ENCODE measurements at regions not wholly inside any gene's neighbourhood (a gene's known extent, or its start where the extent isn't known, plus 50 kb on each side); places are given as distances from the start of the nearest gene placed in this dataset.
"Not testable (repeated sequence)": the region's sequence is repeated elsewhere in the genome, so short reads cannot be mapped to it uniquely, and the experiment has no call there.

DNA sequence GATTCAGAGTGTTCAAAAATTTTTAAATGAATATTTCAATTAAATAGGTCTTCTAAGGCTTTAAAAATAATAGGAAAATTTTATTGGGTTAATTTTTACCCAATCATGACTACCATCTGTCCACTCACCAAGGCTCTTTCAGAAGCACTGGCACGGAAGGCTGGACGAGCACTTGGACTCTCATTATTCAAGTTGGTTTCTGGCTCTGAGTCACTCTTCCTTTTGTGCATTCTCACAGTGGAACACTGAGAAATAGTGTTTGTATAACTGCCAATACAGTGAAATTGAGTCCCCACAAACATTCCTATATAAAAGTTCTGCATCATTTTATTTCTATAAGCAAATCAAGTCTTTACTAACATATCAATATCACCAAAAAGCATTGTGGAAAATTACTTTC, 1149.0 kb downstream of the EFNA5 start:
- DNase-seq, result no peak

DNA sequence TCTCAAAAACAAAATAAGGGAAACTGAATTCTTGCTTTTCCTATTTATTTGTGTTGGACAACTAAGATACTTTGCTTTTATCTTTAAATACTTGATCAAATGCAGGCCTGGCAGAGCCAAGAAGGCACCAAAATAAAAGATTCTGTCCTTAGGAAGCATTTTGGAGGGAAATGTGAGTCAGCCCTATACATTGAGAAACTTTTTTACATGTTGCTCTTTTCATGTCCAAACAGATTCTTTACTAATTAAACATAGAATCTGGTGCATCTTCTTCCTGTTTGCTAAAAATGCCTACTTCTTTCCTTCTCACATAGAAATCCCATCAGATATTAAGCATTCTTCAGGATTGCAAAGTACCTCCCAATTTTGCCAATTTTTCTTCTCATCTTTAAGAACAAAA, 1160.4 kb downstream of the EFNA5 start:
- DNase-seq, result no peak

GRCh38 chr5:106508894-106509293, 1161.8 kb downstream of the EFNA5 start:
- no peak for DNase-seq

- DNase-seq, result no peak
These were observed 1176.8 kb downstream of the EFNA5 start for GRCh38 chr5:106493910-106494309.

- no peak for DNase-seq
These were observed 1181.7 kb downstream of the EFNA5 start for GRCh38 chr5:106489004-106489403.

DNA sequence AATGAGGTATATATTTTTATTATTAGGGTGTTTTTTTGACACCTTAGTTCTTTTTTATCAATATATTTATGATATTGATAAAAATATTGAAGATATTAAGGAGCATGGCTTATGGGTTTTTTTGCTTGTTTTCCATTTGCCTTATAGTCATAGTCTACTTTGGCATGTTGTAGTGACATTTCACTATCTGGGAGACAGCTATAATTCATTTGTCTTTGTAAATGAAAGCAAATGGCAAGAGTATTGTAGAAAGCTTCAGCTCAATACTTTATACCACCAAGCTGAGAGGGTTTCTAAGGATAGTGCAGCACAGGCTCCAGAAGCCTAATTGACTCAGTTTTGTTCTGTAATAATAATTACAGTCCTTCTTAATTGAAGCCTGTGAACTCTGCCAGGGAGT, 1182.3 kb downstream of the EFNA5 start:
- no peak for DNase-seq

DNA sequence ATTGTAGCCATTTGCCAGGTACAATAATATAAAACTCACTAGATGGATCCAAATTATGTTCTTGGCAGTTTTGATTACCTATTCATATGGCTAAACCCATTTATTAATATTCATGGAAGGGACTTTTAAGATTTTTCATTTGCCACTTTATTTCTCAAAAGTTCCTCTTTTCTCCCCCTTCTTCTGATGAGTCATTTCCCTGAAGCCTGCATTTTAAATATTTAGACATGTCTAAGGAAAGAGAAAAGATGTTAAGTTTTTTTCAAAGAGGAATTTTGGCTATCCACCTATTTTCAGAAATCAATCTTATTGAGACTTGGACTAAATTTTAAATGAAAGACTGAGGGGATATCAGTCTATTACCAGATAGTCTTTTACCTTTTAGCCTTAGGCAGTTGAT, 1189.4 kb downstream of the EFNA5 start:
- no peak for DNase-seq

DNA sequence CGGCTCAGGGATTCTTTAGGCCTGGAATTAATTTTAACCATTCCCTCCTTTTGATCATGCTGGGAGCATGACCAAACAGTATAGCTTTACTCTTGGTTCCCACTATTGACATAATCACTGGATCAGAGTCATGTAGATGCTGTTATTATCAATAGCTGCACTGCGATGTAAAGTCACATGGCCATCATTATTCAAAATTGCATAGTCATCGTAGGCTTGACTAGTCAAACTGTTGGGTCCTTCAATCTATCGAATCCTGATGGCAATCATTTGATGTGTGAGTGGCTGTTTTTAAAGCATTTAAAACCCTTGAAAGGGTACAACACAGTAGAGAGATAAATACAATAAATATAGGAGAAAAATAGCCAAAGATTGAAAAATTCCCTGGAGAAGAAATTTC, 1194.1 kb downstream of the EFNA5 start:
- DNase-seq, result no peak

DNA sequence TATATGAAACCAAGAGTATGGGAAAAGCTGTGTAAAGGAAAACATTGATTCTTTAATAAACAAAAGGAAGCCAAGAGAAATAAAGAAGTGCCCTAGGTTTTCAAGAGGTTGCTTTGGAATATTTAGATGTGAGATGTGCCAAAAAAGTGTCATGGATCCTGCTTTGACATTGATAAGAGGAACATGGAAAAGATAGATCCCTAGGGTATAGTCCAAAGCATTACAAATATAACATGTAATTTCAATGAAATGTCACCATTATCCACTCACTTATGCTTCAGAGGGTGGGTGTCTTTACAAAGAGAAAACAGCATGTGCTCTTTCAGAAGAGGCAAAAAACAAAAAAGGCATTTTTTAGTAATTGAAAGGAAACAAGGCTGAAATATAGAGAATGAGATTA, 1196.7 kb downstream of the EFNA5 start:
- DNase-seq, result no peak

- DNase-seq, result no peak
These were observed 1211.2 kb downstream of the EFNA5 start for GRCh38 chr5:106459541-106459940.

GRCh38 chr5:106454651-106455415, 1215.9 kb downstream of the EFNA5 start:
- DNase-seq, result no peak

DNA sequence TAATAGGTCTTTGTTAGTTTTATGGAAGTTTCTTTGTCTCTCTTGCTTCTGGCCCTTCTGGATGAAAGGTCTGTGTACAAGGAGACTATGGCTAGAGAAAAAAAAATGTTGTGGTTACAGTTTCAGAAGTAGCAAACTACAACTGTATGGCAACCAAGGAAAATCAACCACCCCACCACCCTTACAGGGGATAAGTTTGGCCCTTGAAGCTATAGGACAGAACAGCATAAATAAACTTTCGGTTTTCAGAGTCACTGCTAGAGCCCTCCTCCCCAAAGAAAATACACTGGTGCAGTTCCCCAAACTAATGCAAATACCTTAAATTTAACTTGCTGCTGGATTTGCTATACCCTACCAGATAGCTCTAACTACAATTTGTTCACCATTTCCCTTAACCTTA, 1216.7 kb downstream of the EFNA5 start:
- DNase-seq, result no peak

DNA sequence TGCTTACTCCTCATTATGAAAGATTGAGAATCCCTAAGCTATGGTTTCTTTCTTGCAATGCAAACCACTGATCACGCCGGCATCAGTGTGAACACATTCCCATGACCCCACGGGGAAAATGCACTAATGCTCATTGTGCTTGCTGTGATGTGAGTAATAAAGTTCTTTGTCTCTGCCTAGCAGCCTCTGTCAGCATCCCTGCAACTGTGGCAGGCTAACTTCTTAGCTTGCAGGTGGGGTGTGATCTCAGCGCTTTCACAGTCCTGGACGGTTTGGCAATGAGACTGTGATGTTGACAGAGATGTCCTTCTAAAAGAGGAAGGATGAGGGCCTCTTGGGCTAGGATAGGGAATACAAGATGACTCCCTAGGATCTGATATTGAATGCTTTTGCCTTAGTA, 1218.7 kb downstream of the EFNA5 start:
- DNase-seq, result no peak

GRCh38 chr5:106443746-106444145, 1227.0 kb downstream of the EFNA5 start:
- DNase-seq, result no peak

GRCh38 chr5:106435185-106435584, 1235.6 kb downstream of the EFNA5 start:
- no peak for DNase-seq

DNA sequence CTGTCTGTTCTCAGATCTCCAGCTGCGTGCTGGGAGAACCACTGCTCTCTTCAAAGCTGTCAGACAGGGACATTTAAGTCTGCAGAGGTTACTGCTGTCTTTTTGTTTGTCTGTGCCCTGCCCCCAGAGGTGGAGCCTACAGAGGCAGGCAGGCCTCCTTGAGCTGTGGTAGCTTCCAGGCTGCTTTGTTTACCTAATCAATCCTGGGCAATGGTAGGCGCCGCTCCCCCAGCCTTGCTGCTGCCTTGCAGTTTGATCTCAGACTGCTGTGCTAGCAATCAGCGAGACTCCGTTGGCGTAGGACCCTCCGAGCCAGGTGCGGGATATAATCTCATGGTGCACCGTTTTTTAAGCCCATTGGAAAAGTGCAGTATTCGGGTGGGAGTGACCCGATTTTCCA, 1240.0 kb downstream of the EFNA5 start:
- DNase-seq, result not testable (repeated sequence)

DNA sequence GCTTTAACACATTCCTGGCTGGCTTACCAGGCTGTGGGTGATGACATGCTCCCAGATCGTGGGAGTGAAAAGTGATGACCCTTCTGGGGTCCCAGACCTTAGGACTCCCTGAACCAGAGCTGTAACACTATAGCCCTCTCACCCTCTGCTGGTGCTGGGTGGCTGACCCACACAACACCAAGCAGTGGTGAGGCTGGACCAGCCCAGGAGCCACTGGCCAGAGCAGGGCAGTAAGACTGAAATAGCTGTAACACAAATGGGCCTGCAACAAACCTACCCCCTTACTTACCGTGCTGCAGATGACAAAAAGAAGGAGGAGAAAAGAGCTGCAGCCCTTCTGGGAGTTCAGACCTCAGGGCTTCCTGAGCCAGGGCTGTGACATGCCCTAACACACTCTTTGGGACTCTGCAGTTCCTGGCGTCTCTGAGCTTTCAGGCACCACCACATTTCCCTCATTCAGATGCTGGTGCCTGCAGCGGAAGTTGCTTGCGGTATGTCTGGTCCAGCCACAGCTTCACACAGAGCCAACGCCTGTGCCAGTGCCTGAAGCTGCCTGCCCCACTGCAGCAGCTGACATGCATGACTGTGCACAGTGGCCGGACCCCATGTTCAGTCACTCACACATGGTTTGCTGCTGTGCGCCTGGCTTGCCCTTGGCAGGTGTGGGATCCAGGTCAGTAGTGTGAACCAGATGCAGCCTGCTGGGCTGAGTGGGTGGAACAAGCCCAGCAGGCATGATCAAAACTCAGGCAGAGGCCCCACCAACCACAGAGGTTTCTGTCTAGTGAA, 1247.4 kb downstream of the EFNA5 start:
- no peak for DNase-seq

DNA sequence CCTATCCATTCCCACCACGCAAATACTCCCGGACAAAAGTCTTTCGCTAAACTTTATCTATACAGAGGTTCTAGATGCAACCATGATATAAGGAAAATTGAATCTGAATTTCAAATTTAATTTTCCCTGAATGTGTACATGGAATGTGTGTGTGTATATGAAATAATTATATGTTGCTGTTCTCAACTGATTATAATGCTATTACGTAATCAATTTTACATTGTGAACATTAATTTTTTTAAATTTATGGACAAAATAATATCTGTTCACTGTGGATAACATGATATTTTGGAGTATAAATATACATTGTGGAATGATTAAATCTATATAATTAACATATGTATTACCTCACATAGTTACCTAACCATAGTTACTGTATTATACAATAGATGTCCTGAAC, 1250.6 kb downstream of the EFNA5 start:
- DNase-seq, result no peak

DNA sequence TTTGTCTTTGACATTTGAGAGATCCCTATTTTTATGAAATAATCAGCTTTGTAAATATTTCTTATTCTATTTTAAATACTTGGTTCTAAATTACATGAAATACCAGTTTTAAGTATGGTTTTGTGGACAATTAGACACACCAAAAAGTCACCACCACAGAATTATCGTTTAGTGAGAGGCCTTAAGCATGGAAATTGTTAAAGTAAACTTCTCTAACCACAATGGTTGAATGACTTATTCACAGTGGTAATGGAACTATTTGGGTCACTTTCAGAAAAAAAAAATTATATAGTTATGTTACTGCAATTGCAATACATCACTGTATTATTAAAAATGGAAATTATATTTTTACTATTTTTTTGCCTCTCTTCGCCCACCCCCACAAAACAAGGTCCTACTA, 1252.5 kb downstream of the EFNA5 start:
- DNase-seq, result no peak

GRCh38 chr5:106417566-106417965, 1253.2 kb downstream of the EFNA5 start:
- DNase-seq, result no peak

- no peak for DNase-seq
These were observed 1253.6 kb downstream of the EFNA5 start for GRCh38 chr5:106417163-106417562.

DNA sequence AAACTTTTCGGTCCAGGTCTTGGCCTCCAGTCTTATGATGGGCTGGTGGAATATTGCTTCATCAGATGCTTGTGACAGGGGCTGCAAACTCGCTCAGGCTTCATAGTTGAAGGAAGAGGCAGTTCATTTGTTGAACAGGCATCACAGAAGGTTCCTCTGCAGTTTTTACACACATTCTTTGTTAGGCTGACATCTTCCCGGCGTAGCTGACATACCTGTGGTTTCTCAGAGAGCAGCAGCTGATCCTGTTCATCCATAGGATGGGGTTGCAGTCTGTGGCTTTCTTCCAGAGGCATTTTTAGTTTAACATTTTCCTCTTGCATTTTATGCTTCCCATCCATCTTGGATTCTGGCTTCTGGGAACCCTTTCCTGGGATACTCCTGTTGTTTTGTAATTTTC, 1255.2 kb downstream of the EFNA5 start:
- DNase-seq, result no peak

- DNase-seq, result no peak
These were observed 1256.4 kb downstream of the EFNA5 start for GRCh38 chr5:106414342-106414741.

- no peak for DNase-seq
These were observed 1258.1 kb downstream of the EFNA5 start for GRCh38 chr5:106412606-106413005.

Data from central memory CD4-positive, alpha-beta T cell (primary cell).